SU-DHL-6 (cell line): ENCODE measurements at regions not wholly inside any gene's neighbourhood (a gene's known extent, or its start where the extent isn't known, plus 50 kb on each side); places are given as distances from the start of the nearest gene placed in this dataset.

Experiments
- CTCF ChIP-seq: fragments of 200-600 bp; sonication (generic); IDR thresholded peaks from one replicate; pipeline ENCODE4 v1.5.1; 2017; ENCODE audit warnings: antibody characterized with exemption, mild to moderate bottlenecking, low read length, moderate library complexity; ENCODE audit not compliant: insufficient read depth, poor library complexity, severe bottlenecking
- EZH2phosphoT487 ChIP-seq: fragments of 200-600 bp; sonication (generic), shearing (Covaris generic); conservative IDR thresholded peaks from 2 replicates; pipeline ENCODE4 v1.6.1; 2018; ENCODE audit warnings: mild to moderate bottlenecking, antibody characterized with exemption, low read length, moderate library complexity, mixed read lengths

- TF ChIP-seq CTCF (no peak), EZH2phosphoT487 (no peak)
Measured at GRCh38 chr10:78591066-78591465, 477.7 kb upstream of the ZMIZ1 start.
